Loucy (cell line): ENCODE measurements at regions not wholly inside any gene's neighbourhood (a gene's known extent, or its start where the extent isn't known, plus 50 kb on each side); places are given as distances from the start of the nearest gene placed in this dataset.

Source experiments
- H2AFZ ChIP-seq: fragments of 200-600 bp; sonication (generic); 2 replicates; pipeline ENCODE4 v1.6.0; 2016; ENCODE audit warnings: antibody characterized with exemption, mild to moderate bottlenecking, low read length, moderate library complexity
- H3F3A ChIP-seq: fragments of 200-600 bp; 2 replicates; pipeline ENCODE4 v1.6.0; 2016; ENCODE audit warnings: antibody characterized with exemption, low read depth, mild to moderate bottlenecking
- H3K27me3 ChIP-seq: fragments of 200-600 bp; sonication (generic); 2 replicates; pipeline ENCODE4 v1.6.1; 2014; ENCODE audit warnings: low read length, mild to moderate bottlenecking; ENCODE audit not compliant: insufficient read depth, poor library complexity, severe bottlenecking
- H3K36me3 ChIP-seq: fragments of 200-600 bp; sonication (generic); 2 replicates; pipeline ENCODE4 v1.6.1; 2016; ENCODE audit warnings: low read length; ENCODE audit not compliant: insufficient read depth
- H3K4me1 ChIP-seq: fragments of 200-600 bp; sonication (generic); 2 replicates; pipeline ENCODE4 v1.5.1; 2014; ENCODE audit warnings: low read length, mild to moderate bottlenecking; ENCODE audit not compliant: insufficient read depth, poor library complexity, severe bottlenecking
- H3K4me2 ChIP-seq: fragments of 200-600 bp; sonication (generic); 2 replicates; pipeline ENCODE4 v1.6.0; 2014; ENCODE audit warnings: antibody characterized with exemption, low read length, low read depth, mild to moderate bottlenecking; ENCODE audit not compliant: poor library complexity, severe bottlenecking
- H3K4me3 ChIP-seq: fragments of 200-600 bp; sonication (generic); 2 replicates; pipeline ENCODE4 v1.5.1; 2014; ENCODE audit warnings: low read length, mild to moderate bottlenecking, mixed read lengths; ENCODE audit not compliant: poor library complexity, severe bottlenecking
- H3K79me2 ChIP-seq: fragments of 200-600 bp; sonication (generic); 2 replicates; pipeline ENCODE4 v1.6.1; 2014; ENCODE audit warnings: low read length; ENCODE audit not compliant: insufficient read depth
- H3K9ac ChIP-seq: fragments of 200-600 bp; sonication (generic); 2 replicates; pipeline ENCODE4 v1.6.0; 2014; ENCODE audit warnings: mild to moderate bottlenecking, low read depth, low read length, moderate library complexity; ENCODE audit not compliant: poor library complexity, severe bottlenecking
- H3K9me2 ChIP-seq: fragments of 200-600 bp; sonication (generic); replicated peaks from 2 replicates; pipeline ENCODE4 v1.6.1; 2016; ENCODE audit warnings: low read depth, low read length, mixed read lengths
- H3K9me3 ChIP-seq: fragments of 200-600 bp; sonication (generic); 2 replicates; pipeline ENCODE4 v1.6.1; 2014; ENCODE audit warnings: mild to moderate bottlenecking, antibody characterized with exemption, low read length, low read depth; ENCODE audit not compliant: insufficient read depth
- H4K20me1 ChIP-seq: fragments of 200-600 bp; sonication (generic); 2 replicates; pipeline ENCODE4 v1.6.0; 2014; ENCODE audit warnings: antibody characterized with exemption, low read length, mild to moderate bottlenecking; ENCODE audit not compliant: insufficient read depth, poor library complexity, severe bottlenecking
- CTCF ChIP-seq: fragments of 200-600 bp; sonication (generic); conservative IDR thresholded peaks from 2 replicates; pipeline ENCODE4 v1.5.1; 2014; ENCODE audit warnings: mild to moderate bottlenecking, antibody characterized with exemption, low read length
- EZH2phosphoT487 ChIP-seq: fragments of 200-600 bp; IDR thresholded peaks from 2 replicates; pipeline ENCODE4 v1.6.1; 2018; ENCODE audit warnings: antibody characterized with exemption, mild to moderate bottlenecking, moderate library complexity, borderline replicate concordance

GRCh38 chr6:140393665-140394540 is 1019.5 kb upstream of the CITED2 start:
- Histone ChIP-seq H3K27me3 (no peaks in the 10 kb centered on the region), H3F3A (no peaks in the 10 kb centered on the region), H3K4me3 (no peak overlapping the region), H3K9me3 (no peaks in the 10 kb centered on the region), H3K9ac (no peak overlapping the region), H3K4me1 (no peaks in the 10 kb centered on the region), H4K20me1 (no peaks in the 10 kb centered on the region), H2AFZ (no peak overlapping the region), H3K9me2 (no peaks in the 10 kb centered on the region), H3K79me2 (no peaks in the 10 kb centered on the region), H3K36me3 (no peaks in the 10 kb centered on the region), H3K4me2 (no peak overlapping the region)
- TF ChIP-seq CTCF (no peak), EZH2phosphoT487 (no peak)

DNA sequence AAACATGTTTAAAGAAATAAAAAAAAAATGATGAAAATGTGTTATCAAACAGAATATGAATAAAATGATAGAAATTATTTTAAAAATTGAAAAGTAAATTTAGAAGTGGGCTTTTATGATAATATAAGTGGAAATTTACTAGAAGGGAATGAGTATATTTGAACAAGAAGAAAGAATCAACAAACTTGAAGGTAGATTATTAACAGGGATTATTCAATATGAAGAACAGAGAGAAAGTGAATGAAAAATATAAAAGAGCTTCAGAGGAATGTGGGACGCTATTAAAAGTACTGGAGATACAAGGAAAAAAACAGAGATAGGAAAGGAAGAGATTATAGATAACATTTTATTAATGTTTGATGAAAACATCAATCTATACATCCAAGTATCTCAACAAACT is 1014.4 kb upstream of the CITED2 start:
- H3K36me3 ChIP-seq, result no peaks in the 10 kb centered on the region

DNA sequence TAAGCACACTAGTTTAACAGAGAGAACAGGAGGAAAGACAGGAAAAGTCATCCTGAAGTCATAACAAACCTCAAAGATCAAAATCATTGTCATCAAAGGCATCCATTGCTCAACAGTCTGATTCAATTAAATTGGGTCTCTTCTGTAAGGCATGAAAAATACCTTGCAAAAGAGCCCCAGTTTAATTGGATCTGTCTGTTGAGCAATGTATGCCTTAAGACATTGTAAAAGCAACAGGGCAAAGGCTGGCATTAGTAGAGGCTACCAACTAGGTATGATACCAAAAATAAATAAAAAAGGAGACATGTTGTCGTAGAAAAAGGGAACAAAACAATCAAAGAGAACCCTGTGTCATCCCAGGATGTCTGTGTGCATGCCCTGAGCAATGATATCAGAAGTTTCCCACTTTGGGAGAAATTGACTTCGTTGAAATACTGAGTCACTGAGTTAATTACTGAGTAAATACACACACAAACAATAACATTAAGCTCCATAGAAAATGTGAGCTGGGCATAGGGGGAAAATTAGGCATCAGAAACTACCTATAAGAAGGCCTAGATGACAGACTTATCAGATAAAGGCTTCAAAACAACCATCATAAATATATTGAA is 1013.8 kb upstream of the CITED2 start:
- Histone ChIP-seq H3K79me2 (no peaks in the 10 kb centered on the region), H3K4me3 (no peak overlapping the region), H3K9me2 (no peaks in the 10 kb centered on the region), H3K27me3 (no peaks in the 10 kb centered on the region), H3K9ac (no peak overlapping the region), H3F3A (no peaks in the 10 kb centered on the region), H3K9me3 (no peaks in the 10 kb centered on the region; the same call in 1 of the 2 replicates), H3K36me3 (no peaks in the 10 kb centered on the region), H3K4me1 (no peaks in the 10 kb centered on the region), H4K20me1 (no peaks in the 10 kb centered on the region), H3K4me2 (no peak overlapping the region), H2AFZ (no peak overlapping the region)
- no peak for TF ChIP-seq CTCF
- TF ChIP-seq EZH2phosphoT487, result no peak

More for the DNA sequence above, 1014.4 kb upstream of the CITED2 start:
- Histone ChIP-seq H3K9ac (no peak overlapping the region), H2AFZ (no peak overlapping the region), H3F3A (no peaks in the 10 kb centered on the region), H3K4me2 (no peak overlapping the region), H3K4me1 (no peaks in the 10 kb centered on the region), H3K27me3 (no peaks in the 10 kb centered on the region), H3K9me3 (no peaks in the 10 kb centered on the region; the same call in 1 of the 2 replicates), H3K9me2 (no peaks in the 10 kb centered on the region), H4K20me1 (no peaks in the 10 kb centered on the region), H3K79me2 (no peaks in the 10 kb centered on the region), H3K4me3 (no peak overlapping the region)
- TF ChIP-seq CTCF (no peak), EZH2phosphoT487 (no peak)
